Activated naive CD8-positive, alpha-beta T cell treated with anti-CD3 and anti-CD28 coated beads, Interleukin-2, amount 10 ng/mL, durations not matched to agents 7 days and 5 days (primary cell): ENCODE measurements at regions not wholly inside any gene's neighbourhood (a gene's known extent, or its start where the extent isn't known, plus 50 kb on each side); places are given as distances from the start of the nearest gene placed in this dataset.

ENCODE experiments used
- ATAC-seq: fragments of 150-1000 bp; cut with Tn5 transposase; one replicate; pipeline ENCODE4 v1.10.0; 2021; ENCODE audit warnings: low read depth, moderate library complexity
- POLR2A ChIA-PET: fragments of 350-600 bp; sonication (Branson Sonifier 250); formaldehyde crosslinking; loops from one replicate; lab custom pipeline; 2021; ENCODE audit warnings: antibody characterized with exemption; lab: Charles Lee
- DNase-seq: peaks from one replicate; pipeline ENCODE4 v3.0.0; 2021
- H3K27ac Mint-ChIP-seq: one replicate; pipeline ENCODE4 v1.8.0; 2022; ENCODE audit warnings: mild to moderate bottlenecking, mixed read lengths
- H3K27me3 Mint-ChIP-seq: one replicate; pipeline ENCODE4 v1.8.0; 2022; ENCODE audit warnings: mild to moderate bottlenecking, moderate library complexity, mixed read lengths
- H3K36me3 Mint-ChIP-seq: one replicate; pipeline ENCODE4 v1.8.0; 2021; ENCODE audit warnings: mild to moderate bottlenecking, mixed read lengths
- H3K4me1 Mint-ChIP-seq: one replicate; pipeline ENCODE4 v1.8.0; 2021; ENCODE audit warnings: mixed read lengths
- H3K4me3 Mint-ChIP-seq: one replicate; pipeline ENCODE4 v1.8.0; 2022; ENCODE audit warnings: mild to moderate bottlenecking, moderate library complexity, mixed read lengths
- H3K9me3 Mint-ChIP-seq: one replicate; pipeline ENCODE4 v1.8.0; 2021; ENCODE audit warnings: mixed read lengths

DNA sequence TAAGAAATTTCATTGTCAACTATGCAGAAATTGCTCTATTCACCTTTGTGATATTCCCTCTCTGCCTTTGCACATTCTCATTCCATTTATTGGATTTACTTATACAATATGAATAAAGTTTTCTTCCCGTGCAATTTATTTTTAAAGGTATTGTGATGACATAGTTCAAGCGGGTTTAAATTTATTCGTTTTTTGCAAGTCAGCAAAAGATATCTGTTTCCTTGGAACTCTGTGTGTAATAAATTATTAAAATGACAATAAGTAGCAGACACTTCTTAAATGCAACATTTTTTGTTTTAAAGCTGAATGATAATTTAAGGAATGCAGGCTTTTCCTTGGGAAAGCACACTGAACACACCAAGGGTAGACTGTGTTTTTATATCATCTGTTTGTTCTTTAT is 143.1 kb downstream of the SLC41A2 start:
- Mint-ChIP-seq H3K27me3 (peaks cover 9% of the 10 kb centered on the region), H3K4me1 (no peaks in the 10 kb centered on the region), H3K4me3 (no peak overlapping the region), H3K27ac (no peak overlapping the region), H3K36me3 (peaks cover 2% of the 10 kb centered on the region), H3K9me3 (no peaks in the 10 kb centered on the region)
- ATAC-seq (no peak), DNase-seq (no peak)
- POLR2A ChIA-PET = no interaction called here
